ENCODE measurements at regions not wholly inside any gene's neighbourhood (a gene's known extent, or its start where the extent isn't known, plus 50 kb on each side); places are given as distances from the start of the nearest gene placed in this dataset.

DNA sequence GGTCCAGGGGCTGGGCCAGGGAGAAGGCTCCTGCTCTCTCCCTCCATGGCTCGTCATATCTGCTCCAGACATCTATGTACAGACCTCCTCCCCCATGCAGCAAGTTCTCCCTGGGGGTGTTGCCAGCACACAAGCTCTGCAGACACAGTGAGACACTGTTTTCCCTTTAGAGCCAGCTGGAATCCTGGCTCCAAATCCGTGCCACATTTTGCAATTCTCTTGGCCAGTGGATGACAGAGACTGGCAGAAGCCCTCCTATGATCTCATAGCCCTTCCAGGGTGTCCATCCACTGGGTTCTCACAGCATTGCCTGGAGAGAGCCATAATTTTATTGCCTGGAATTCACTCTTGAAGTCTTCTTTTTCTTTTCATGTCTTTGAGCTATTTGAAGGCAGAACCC lies 203.9 kb downstream of the TLE3 start:
- no peak for DNase-seq (ENCODE audit: extremely low spot score)
- ChIA-PET POLR2A (no interaction called here), CTCF (interaction anchor here (1.0 to 1.3 kb wide), 2 partner anchors 23 to 29 kb away, joined by 3 read pairs; no protein-coding TSS in a partner anchor)
- TF ChIP-seq, protein P1, sequence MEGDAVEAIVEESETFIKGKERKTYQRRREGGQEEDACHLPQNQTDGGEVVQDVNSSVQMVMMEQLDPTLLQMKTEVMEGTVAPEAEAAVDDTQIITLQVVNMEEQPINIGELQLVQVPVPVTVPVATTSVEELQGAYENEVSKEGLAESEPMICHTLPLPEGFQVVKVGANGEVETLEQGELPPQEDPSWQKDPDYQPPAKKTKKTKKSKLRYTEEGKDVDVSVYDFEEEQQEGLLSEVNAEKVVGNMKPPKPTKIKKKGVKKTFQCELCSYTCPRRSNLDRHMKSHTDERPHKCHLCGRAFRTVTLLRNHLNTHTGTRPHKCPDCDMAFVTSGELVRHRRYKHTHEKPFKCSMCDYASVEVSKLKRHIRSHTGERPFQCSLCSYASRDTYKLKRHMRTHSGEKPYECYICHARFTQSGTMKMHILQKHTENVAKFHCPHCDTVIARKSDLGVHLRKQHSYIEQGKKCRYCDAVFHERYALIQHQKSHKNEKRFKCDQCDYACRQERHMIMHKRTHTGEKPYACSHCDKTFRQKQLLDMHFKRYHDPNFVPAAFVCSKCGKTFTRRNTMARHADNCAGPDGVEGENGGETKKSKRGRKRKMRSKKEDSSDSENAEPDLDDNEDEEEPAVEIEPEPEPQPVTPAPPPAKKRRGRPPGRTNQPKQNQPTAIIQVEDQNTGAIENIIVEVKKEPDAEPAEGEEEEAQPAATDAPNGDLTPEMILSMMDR (IDR thresholded peaks at IDR 0.05; ENCODE audit: control extremely low read depth, extremely low read depth, low read depth, missing control alignments): no peak

DNA sequence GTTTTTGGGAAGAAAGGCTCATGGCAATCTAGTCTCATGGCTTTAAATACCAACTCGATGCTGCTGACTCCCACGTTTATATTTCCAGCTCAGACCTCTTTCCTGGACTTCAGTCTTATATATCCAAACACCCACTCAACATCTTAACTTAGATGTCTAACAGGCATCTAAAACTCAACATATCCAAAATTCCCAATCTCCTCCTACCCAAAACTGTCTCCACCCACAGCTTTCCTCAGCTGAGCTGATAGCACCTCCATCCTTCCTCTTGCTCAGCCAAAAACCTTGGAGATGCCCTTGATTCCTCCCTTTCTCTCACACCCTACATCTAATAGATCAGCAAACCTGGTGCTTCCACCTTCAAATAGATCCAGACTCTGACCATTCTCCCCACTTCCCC lies 202.5 kb downstream of the TLE3 start:
- TF ChIP-seq, protein P1 (IDR thresholded peaks at IDR 0.05; ENCODE audit: control extremely low read depth, extremely low read depth, low read depth, missing control alignments): no peak
- ChIA-PET CTCF (interaction anchor here (1.7 kb wide), 1 partner anchor 9 kb away, joined by 4 read pairs; no protein-coding TSS in a partner anchor), POLR2A (no interaction called here)
- DNase-seq (ENCODE audit: extremely low spot score): no peak

DNA sequence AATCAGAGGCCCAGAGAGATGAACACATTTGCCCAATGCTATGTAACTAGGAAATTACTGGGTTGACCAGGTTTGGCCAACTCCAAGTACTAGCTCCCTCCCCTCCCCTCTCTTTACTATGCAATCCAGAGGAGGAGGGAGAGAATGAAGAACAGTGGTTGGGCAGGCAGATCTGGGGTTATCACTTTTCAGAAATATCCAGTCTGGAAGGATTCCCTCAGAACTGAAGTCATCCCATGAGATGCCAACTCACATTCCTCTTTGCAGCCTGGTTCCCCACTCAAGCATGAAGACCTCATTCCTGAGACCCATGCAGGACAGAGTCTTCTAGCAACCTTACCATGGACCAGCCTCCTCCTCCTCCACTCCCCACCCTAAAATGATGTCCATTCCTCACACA lies 201.1 kb downstream of the TLE3 start:
- ChIA-PET POLR2A (no interaction called here), CTCF (interaction anchor here (0.5 to 1.7 kb wide), 4 partner anchors 9 to 68 kb away, joined by 3 to 4 read pairs (median 4); no protein-coding TSS in a partner anchor)
- no peak for DNase-seq (ENCODE audit: extremely low spot score)
- TF ChIP-seq, protein P1 (IDR thresholded peaks at IDR 0.05; ENCODE audit: control extremely low read depth, extremely low read depth, low read depth, missing control alignments): no peak

DNA sequence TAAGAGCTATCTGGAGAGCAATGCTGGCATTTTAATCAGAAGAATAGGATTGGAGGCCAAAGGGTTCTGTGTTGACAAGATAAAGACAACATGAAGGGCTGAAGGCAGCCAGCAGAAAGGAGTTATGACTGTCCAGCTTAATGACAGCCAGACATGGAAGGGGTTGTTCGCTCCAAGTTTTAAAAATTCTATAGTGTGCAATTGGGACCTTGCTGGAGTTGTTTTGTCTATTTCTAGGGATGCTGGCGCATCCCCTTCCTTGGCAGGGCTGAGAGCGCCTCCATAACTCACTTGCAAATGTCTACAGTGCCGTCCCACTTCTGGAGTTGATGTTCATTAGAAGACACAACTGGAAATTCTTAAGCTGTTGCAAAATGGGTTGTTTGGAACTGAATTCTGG lies 200.7 kb downstream of the TLE3 start:
- DNase-seq (ENCODE audit: extremely low spot score): no peak
- TF ChIP-seq, protein P1 (IDR thresholded peaks at IDR 0.05; ENCODE audit: control extremely low read depth, extremely low read depth, low read depth, missing control alignments): no peak
- ChIA-PET POLR2A (no interaction called here), CTCF (interaction anchor here (0.9 kb wide), 1 partner anchor 9 kb away, joined by 4 read pairs; no protein-coding TSS in a partner anchor)

DNA sequence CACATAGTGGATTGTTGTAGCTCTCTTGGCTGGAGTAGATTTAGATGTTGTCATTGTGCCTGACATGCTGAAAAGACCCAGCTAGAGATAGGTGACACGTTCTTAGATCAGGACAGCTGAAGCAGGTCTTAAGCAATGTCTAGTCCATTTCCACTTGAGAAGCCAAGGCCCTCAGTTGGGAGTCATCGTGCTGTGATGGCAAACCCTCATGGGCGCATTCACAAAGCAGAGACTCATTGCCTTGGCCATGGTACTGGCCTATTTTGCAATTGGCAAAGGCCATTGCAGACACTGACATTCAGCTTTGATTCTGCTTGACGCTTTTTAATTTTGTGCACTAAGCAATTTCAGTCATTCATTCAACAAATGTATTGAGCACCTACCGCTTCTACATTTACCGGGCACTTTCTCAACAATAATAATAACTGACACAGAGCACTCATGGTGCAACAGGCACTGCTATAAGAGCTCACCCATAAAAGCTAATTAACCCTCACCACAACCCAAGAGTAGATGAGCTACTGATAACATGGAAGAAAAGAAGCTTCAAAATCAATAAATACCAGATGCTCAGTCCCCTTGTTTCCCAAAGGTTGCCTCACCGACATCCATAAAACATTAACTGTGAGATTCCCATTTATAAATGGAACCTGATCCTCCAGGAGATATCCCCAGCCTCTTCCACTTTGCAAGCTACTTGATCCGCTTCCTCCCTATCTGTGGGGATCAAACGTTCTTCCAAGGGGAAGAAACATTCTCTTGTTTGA lies 200.1 kb downstream of the TLE3 start:
- ChIA-PET CTCF (interaction anchor here (0.9 kb wide), 1 partner anchor 10 kb away, joined by 4 read pairs; no protein-coding TSS in a partner anchor), POLR2A (no interaction called here)
- TF ChIP-seq, protein P1 (IDR thresholded peaks at IDR 0.05; ENCODE audit: control extremely low read depth, extremely low read depth, low read depth, missing control alignments): no peak
- no peak for DNase-seq (ENCODE audit: extremely low spot score)

DNA sequence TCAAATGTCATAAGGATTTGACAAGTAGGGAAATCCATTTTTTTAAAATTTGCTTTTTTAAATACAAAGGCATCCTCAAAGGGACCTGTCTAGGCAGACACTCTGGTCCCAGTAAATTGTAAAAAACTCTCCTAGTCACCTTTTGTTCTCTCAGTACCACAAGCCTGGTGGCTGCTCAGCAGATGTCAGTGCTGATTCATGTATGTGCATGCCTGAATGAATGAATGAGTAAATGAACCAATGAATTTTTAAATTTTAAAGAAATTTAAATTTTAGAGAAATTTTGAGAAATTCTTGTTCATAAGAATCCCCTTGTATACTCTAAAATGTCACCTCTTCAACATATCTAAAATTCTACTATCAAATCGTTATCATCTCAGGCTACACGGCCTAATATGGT lies 199.5 kb downstream of the TLE3 start:
- DNase-seq (ENCODE audit: extremely low spot score): no peak
- POLR2A ChIA-PET: no interaction called here
- CTCF ChIA-PET: no interaction called here
- TF ChIP-seq, protein P1 (IDR thresholded peaks at IDR 0.05; ENCODE audit: control extremely low read depth, extremely low read depth, low read depth, missing control alignments): no peak

Data from GM10248 (cell line).